ENCODE measurements at regions not wholly inside any gene's neighbourhood (a gene's known extent, or its start where the extent isn't known, plus 50 kb on each side); places are given as distances from the start of the nearest gene placed in this dataset.
"Not testable (repeated sequence)": the region's sequence is repeated elsewhere in the genome, so short reads cannot be mapped to it uniquely, and the experiment has no call there.

DNA sequence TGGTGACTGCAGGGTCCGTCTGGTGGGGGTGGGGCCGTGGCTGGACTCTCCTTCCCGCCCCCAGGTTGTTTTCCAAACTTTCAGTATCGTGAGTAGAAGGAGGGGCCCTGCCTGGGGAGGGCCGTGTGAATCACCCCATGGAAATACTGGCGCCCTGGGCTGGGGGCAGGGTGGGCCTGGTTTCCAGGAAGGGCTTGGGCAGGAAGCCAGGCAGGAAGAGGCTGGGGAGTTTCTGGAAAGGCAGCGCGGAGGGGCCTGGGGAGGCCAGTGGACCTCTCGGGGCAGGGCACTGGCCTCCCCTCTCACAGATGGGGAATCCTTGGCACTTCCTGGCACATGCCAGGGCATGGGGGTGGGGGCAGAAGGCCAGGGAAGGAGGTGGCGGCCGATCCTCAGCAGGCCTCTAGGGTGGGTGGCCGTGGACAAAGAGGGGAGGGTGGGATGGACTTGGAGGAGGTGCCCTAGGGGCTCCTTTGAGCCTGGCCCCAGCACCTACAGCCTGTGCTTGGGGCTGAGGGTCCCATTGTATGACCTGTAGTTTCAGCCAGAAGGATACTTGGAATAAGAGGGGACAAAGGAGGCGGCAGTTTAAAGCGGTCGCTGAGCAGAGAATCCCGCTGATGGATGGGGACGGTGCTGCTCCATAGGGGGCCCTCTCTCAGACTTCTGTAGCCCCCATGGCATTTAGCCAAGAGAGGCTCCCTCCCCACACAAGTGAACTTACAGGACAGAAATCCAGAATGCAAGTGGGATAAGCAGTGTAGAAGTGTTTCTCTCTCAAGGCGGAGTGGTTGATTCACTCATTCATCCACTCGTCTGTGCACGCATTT, 56.5 kb upstream of the GATA2 start:
- DNase-seq = no peak

DNA sequence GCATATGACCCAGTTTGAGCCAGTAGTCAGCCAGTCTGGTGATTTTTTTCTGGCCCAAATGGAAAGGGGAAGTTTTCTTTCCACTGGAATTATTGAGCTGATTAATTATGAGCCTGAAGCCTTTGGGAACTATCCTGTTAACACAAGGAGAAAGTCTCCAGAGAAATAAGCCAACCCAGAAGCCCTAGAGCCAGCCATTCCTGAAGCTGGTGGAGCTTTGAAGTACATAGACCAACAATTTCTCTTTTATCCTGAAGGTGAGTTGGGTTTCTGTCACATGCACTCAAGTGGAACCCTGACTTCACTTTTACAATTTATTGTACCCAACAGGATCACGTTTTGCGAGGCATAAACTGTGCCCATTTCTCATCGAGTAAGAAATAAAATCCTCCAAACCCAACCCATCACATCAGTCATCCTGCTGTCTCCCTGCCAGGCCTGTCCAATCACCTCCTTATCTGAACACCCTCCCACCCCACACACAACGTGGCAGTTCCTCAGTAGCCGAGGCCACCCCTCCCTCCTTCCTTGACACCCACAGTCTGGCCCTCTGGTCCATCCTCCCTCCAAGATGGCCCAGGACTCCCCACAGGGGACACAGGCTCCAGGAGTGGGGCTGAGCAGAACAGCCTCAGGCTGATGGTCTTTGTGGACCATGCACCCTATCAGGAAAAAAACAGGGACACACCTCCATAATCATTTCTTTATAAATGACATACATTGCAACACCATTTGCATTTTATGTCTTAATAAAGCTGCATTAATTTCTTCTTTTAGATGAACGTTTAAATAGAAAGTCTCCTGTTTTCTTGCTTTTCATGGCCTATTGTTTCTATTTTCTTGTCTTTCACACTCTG, 55.7 kb upstream of the GATA2 start:
- no peak for DNase-seq

DNA sequence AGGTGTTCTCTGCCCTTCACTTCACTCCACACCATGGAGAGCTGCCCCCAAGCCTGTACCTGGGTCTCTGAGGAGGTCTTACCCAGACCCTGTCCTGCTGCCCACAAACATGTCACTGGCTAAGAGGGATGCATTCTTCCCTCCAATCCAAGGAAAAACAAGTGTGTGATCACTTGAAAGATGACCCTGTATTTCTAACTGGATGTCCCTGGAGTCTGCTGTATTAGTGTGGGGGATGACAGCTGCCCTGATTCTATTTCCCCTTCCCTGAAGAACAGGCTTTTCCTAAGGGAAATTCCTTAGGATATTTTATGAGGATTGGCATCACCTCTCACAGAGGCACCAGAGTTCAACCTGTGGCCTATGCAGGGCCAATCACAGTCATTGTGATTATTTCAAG, 55.0 kb upstream of the GATA2 start:
- DNase-seq = no peak

DNA sequence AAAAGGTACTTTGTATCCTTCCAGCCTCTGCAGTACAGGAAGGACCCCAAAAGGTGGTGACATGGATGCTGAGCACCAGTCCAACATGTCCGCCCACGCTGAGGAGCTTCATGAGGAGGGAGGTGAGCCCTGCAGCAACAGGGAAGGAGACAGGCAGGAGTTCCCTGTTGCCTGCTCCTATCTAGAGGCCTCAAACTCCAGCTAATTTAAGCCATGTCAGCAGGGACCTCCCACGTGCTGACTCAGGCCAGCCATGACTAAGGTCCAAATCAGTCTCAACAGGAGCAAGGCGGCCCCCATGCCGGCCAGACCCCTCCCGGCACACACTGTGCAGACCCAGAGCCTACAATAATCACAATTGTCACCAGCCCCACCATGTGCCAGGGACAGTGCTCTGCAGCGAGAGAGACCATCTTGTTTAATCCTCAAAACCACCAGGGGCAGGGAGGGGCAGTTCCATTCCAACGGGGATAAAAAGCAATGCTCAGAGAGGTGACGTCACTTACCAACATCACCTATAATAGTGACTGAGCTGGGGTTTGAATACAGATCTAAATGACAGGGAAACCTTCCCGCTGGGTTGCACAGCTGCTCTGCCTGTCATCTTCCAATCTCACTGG, 54.5 kb upstream of the GATA2 start:
- DNase-seq = no peak

DNA sequence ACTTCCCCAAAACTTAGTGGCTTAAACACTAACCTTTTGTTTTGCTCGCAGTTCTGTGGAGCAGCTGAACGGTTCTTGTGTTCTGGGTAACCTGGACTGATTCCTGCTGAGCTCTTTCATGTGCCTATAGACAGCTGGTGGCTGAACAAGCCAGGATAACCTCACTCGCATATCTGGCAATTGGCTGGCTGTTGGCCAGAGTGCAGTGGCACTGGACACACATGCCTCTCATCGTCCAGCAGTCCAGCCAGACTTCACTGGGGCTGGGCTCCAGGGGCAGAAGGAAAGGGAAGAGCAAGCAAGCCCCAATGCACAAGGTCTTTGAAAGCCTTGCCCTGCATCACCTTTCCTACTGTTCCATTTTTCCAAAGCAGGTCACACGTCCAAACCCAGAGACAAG, 53.6 kb upstream of the GATA2 start:
- no peak for DNase-seq

DNA sequence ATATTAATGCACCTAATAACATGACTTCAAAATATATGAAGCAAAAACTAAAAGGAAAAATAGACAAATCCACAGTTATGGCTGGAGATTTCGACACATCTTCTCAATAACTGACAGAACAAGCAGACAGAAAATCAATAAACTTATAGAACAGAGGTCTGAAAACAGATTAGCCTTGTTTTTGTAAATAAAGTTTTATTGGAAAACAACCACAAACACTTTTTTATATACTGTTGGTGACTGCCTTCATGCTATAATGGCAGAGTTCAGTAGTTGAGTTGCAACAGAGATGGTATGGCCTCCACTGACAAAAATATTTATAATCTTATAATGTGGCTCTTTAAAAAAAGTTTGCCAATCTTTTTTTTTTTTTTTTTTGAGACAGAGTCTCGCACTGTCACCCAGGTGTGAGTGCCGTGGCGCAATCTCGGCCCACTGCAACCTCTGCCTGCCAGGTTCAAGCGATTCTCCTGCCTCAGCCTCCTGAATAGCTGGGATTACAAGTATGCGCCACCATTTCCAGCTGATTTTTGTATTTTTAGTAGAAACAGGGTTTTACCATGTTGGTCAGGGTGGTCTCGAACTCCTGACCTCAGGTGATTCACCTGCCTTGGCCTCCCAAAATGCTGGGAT, 52.2 kb upstream of the GATA2 start:
- DNase-seq = no peak

DNA sequence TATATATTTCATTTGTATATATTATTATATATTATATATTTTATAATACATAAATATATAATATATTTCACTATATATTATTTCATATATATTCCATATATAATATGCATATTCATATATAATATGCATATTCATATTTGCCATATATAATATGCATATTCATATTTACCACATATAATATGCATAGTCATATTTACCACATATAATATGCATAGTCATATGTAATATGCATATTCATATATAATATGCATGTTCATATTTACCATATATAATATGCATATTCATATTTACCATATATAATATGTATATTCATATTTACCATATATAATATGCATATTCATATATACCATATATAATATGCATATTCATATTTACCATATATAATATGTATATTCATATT, 51.2 kb upstream of the GATA2 start:
- no peak for DNase-seq

DNA sequence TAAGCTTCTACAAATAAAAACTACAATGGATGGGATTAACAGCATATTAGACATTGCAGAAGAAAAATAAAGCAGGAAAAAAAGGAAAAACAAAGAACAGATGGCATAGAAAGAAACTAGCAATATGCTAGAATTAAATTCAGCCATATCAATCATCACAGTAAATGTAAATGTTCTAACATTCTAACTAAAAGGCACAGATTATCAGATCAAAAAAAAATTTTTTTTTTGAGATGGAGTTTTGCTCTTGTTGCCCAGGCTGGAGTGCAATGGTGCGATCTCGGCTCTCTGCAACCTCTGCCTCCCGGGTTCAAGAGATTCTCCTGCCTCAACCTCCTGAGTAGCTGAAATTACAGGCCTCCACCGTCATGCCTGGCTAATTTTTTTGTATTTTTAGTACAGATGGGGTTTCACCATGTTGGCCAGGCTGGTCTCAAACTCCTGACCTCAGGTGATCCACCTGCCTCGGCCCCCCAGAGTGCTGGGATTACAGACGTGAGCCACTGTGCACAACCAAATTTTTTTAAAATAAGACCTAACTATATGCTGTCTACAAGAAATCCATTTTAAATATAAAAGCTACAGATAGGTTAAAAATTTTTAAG, 50.7 kb upstream of the GATA2 start:
- not testable (repeated sequence) for DNase-seq
